Endothelial cell of umbilical vein (primary cell): ENCODE measurements at regions not wholly inside any gene's neighbourhood (a gene's known extent, or its start where the extent isn't known, plus 50 kb on each side); places are given as distances from the start of the nearest gene placed in this dataset.

Experiments used
- BruUV-seq: library from RNA; stranded (reverse); fragments of 400-500 nt; replicated peaks from 2 replicates; lab custom pipeline; 2021; lab: Mats Ljungman, UMichigan
- CTCF ChIA-PET: fragments of 300-600, 350-600 bp; sonication (Branson Sonifier 250); formaldehyde crosslinking; loops from one replicate; lab custom pipeline; 2021; ENCODE audit warnings: antibody characterized with exemption, inconsistent platforms; lab: Charles Lee
- POLR2A ChIA-PET: fragments of 300-600, 350-600 bp; sonication (Branson Sonifier 250); formaldehyde crosslinking; loops from one replicate; lab custom pipeline; 2021; ENCODE audit warnings: antibody characterized with exemption, inconsistent platforms; lab: Charles Lee
- DNase-seq: peaks from one replicate; pipeline ENCODE4 v3.0.0-alpha.2; 2011; ENCODE audit warnings: low read depth, low spot score
- FAIRE-seq: peaks from 2 replicates; lab custom pipeline; 2011; peaks lifted over from hg19 to GRCh38; lab: Jason Lieb, UNC
- H2AFZ ChIP-seq: 2 replicates; pipeline ENCODE4 v1.6.0; 2012; ENCODE audit warnings: low read depth, low read length, control low read depth, inconsistent platforms
- H3K27ac ChIP-seq: 2 replicates; pipeline ENCODE4 v1.5.1; 2011; ENCODE audit warnings: low read depth, mild to moderate bottlenecking, control low read depth, low read length, moderate library complexity; ENCODE audit not compliant: insufficient read depth
- H3K27me3 ChIP-seq, 2 experiments: 2 replicates each; pipeline versions ENCODE4 v1.6.0 to v1.6.1; 2011; ENCODE audit warnings: low read length in 2 of 2, mixed read lengths in 1 of 2; ENCODE audit not compliant: control insufficient read depth in 2 of 2, insufficient read depth in 2 of 2
- H3K36me3 ChIP-seq, 2 experiments: 2 replicates in 1 of 2; 3 replicates in 1 of 2; pipeline ENCODE4 v1.5.1; 2011; ENCODE audit warnings: low read length in 2 of 2, mild to moderate bottlenecking in 1 of 2, moderate library complexity in 1 of 2; ENCODE audit not compliant: control insufficient read depth in 2 of 2, insufficient read depth in 2 of 2; ENCODE audit errors: extremely low read depth in 1 of 2
- H3K4me1 ChIP-seq: 3 replicates; pipeline ENCODE4 v1.5.1; 2011; ENCODE audit warnings: mild to moderate bottlenecking, low read length; ENCODE audit not compliant: control insufficient read depth, insufficient read depth; ENCODE audit errors: extremely low read depth
- H3K4me2 ChIP-seq: 2 replicates; pipeline ENCODE4 v1.6.1; 2011; ENCODE audit warnings: low read length, control low read depth, mixed read lengths; ENCODE audit not compliant: insufficient read depth
- H3K4me3 ChIP-seq, 3 experiments: fragments of 200-600 bp in 1 of 3; sonication (generic), shearing (Covaris generic) in 1 of 3; replicated peaks in 1 of 3; 2 replicates each; pipeline ENCODE4 v1.5.1; 2011 to 2016; ENCODE audit warnings: control low read depth in 3 of 3, low read length in 3 of 3, mild to moderate bottlenecking in 2 of 3, inconsistent platforms in 1 of 3, low read depth in 1 of 3, moderate library complexity in 1 of 3; ENCODE audit not compliant: insufficient read depth in 1 of 3
- H3K79me2 ChIP-seq: 2 replicates; pipeline ENCODE4 v1.6.0; 2012; ENCODE audit warnings: low read length, inconsistent platforms; ENCODE audit not compliant: control insufficient read depth, insufficient read depth
- H3K9ac ChIP-seq: replicated peaks from 2 replicates; pipeline ENCODE3; 2011; ENCODE audit warnings: low read length, control low read depth; ENCODE audit not compliant: insufficient read depth; ENCODE audit errors: extremely low read depth
- H3K9me1 ChIP-seq: replicated peaks from 3 replicates; pipeline ENCODE4 v1.6.0; 2011; ENCODE audit warnings: mild to moderate bottlenecking, low read length; ENCODE audit not compliant: control insufficient read depth, insufficient read depth; ENCODE audit errors: extremely low read depth
- H3K9me3 ChIP-seq: replicated peaks from 2 replicates; pipeline ENCODE4 v1.5.1; 2012; ENCODE audit warnings: low read length, inconsistent platforms; ENCODE audit not compliant: control insufficient read depth, insufficient read depth
- H4K20me1 ChIP-seq: replicated peaks from 2 replicates; pipeline ENCODE3; 2011; ENCODE audit warnings: mild to moderate bottlenecking, low read length; ENCODE audit not compliant: control insufficient read depth, insufficient read depth; ENCODE audit errors: extremely low read depth
- CTCF ChIP-seq, 2 donors: IDR thresholded peaks; 1 replicate in 1 of 2; 2 replicates in 1 of 2; pipeline ENCODE4 v1.5.1; 2011; ENCODE audit warnings: low read length in 2 of 2, mild to moderate bottlenecking in 2 of 2, moderate library complexity in 2 of 2, control low read depth in 1 of 2, inconsistent platforms in 1 of 2, low read depth in 1 of 2; ENCODE audit not compliant: insufficient read depth in 1 of 2; ENCODE audit errors: extremely low read depth in 1 of 2
- EZH2 ChIP-seq: IDR thresholded peaks from 2 replicates; pipeline ENCODE4 v1.6.1; 2012; ENCODE audit warnings: borderline replicate concordance, low read depth, mild to moderate bottlenecking, moderate library complexity, low read length, inconsistent platforms; ENCODE audit not compliant: severe bottlenecking
- FOS ChIP-seq: IDR thresholded peaks from 2 replicates; pipeline ENCODE4 v1.6.1; 2011; ENCODE audit warnings: mild to moderate bottlenecking, low read length, moderate library complexity, borderline replicate concordance; ENCODE audit not compliant: insufficient read depth
- GATA2 ChIP-seq: IDR thresholded peaks from 2 replicates; pipeline ENCODE4 v1.7.0; 2011; ENCODE audit warnings: low read depth, mild to moderate bottlenecking, moderate library complexity, mixed read lengths, low read length; ENCODE audit not compliant: insufficient read length, insufficient read depth
- JUN ChIP-seq: IDR thresholded peaks from 2 replicates; pipeline ENCODE4 v1.6.1; 2011; ENCODE audit warnings: borderline replicate concordance, low read depth; ENCODE audit not compliant: insufficient read length, insufficient read depth
- MAX ChIP-seq: IDR thresholded peaks from 2 replicates; pipeline ENCODE4 v1.6.1; 2011; ENCODE audit not compliant: insufficient read depth, insufficient read length
- MYC ChIP-seq: IDR thresholded peaks from one replicate; pipeline ENCODE4 v1.6.1; 2011; ENCODE audit warnings: mild to moderate bottlenecking, low read depth, low read length
- POLR2A ChIP-seq: IDR thresholded peaks from 2 replicates; pipeline ENCODE4 v1.6.1; 2012; ENCODE audit warnings: low read depth, mild to moderate bottlenecking, control low read depth, low read length
- POLR2AphosphoS5 ChIP-seq: IDR thresholded peaks from 2 replicates; pipeline ENCODE4 v1.6.1; 2012; ENCODE audit warnings: low read depth, mild to moderate bottlenecking, control low read depth, low read length, moderate library complexity; ENCODE audit not compliant: insufficient read depth
- dilution Hi-C: fragments of 300-500 bp; cut with MboI; formaldehyde crosslinking; loops from one replicate; pipeline ENCODE4 v1.15.0; 2019; ENCODE audit warnings: low sequenced_read_pairs; ENCODE audit not compliant: extremely low pct_ligation_motif_present
- intact Hi-C: fragments of 100-400 bp; cut with micrococcal nuclease; formaldehyde crosslinking; loops from one replicate; pipeline ENCODE4 v1.10.0; 2022

- no peak overlapping the region for H3K9ac ChIP-seq
- no peaks in the 10 kb centered on the region for H3K9me3 ChIP-seq
- dilution Hi-C loops (no loop called here), intact Hi-C loops (no loop called here)
- no peaks in the 10 kb centered on the region for H3K9me1 ChIP-seq
- ChIA-PET CTCF (no interaction called here), POLR2A (no interaction called here)
- no peak overlapping the region for H3K4me2 ChIP-seq
- FAIRE-seq (no peak), DNase-seq (no peak)
- no peaks in the 10 kb centered on the region for H3K27me3 ChIP-seq
- TF ChIP-seq POLR2A (no peak), MAX (no peak), GATA2 (no peak), FOS (no peak), POLR2AphosphoS5 (no peak), CTCF (IDR thresholded peaks at IDR 0.05; ENCODE audit: extremely low read depth in 1 of 2, insufficient read depth in 1 of 2, low read depth in 1 of 2, low read length in 2 of 2) (no peak)
- BruUV-seq = no TSS peak
- H3K36me3 ChIP-seq = no peaks in the 10 kb centered on the region
- no peak overlapping the region for H3K27ac ChIP-seq
- H3K79me2 ChIP-seq = no peaks in the 10 kb centered on the region
- H3K4me1 ChIP-seq = no peaks in the 10 kb centered on the region
- no peaks in the 10 kb centered on the region for H4K20me1 ChIP-seq
- no peak overlapping the region for H2AFZ ChIP-seq
- H3K4me3 ChIP-seq = no peak overlapping the region
Measured at GRCh38 chr2:217717646-217718045, 285.1 kb downstream of the TNS1 start.

- Histone ChIP-seq H3K27ac (no peak overlapping the region), H3K4me3 (no peak overlapping the region), H4K20me1 (no peaks in the 10 kb centered on the region), H3K9me3 (no peaks in the 10 kb centered on the region), H3K9me1 (no peaks in the 10 kb centered on the region), H3K4me2 (no peak overlapping the region), H3K79me2 (no peaks in the 10 kb centered on the region), H3K36me3 (no peaks in the 10 kb centered on the region), H2AFZ (no peak overlapping the region), H3K9ac (no peak overlapping the region), H3K27me3 (peaks cover 0 to 3% of the 10 kb centered on the region in 2 experiments), H3K4me1 (no peaks in the 10 kb centered on the region)
- TF ChIP-seq EZH2 (no peak), POLR2AphosphoS5 (no peak), FOS (no peak), JUN (no peak), MAX (no peak), CTCF (IDR thresholded peaks at IDR 0.05; ENCODE audit: extremely low read depth in 1 of 2, insufficient read depth in 1 of 2, low read depth in 1 of 2, low read length in 2 of 2) (no peak), GATA2 (no peak), POLR2A (no peak), MYC (no peak)
- dilution Hi-C loops = no loop called here
- no TSS peak for BruUV-seq
- DNase-seq = no peak
- ChIA-PET POLR2A (no interaction called here), CTCF (interaction anchor here (1.0 to 1.4 kb wide), 3 partner anchors 21 to 1033 kb away, joined by 3 to 4 read pairs (median 3); no protein-coding TSS in a partner anchor)
- intact Hi-C loops = no loop called here
- FAIRE-seq = no peak
Measured at GRCh38 chr2:217715484-217715883, 287.3 kb downstream of the TNS1 start.
